ENCODE measurements at regions not wholly inside any gene's neighbourhood (a gene's known extent, or its start where the extent isn't known, plus 50 kb on each side); places are given as distances from the start of the nearest gene placed in this dataset.

GRCh38 chr12:67442896-67443295 is 173.7 kb downstream of the CAND1 start:
- TF ChIP-seq, protein P1, sequence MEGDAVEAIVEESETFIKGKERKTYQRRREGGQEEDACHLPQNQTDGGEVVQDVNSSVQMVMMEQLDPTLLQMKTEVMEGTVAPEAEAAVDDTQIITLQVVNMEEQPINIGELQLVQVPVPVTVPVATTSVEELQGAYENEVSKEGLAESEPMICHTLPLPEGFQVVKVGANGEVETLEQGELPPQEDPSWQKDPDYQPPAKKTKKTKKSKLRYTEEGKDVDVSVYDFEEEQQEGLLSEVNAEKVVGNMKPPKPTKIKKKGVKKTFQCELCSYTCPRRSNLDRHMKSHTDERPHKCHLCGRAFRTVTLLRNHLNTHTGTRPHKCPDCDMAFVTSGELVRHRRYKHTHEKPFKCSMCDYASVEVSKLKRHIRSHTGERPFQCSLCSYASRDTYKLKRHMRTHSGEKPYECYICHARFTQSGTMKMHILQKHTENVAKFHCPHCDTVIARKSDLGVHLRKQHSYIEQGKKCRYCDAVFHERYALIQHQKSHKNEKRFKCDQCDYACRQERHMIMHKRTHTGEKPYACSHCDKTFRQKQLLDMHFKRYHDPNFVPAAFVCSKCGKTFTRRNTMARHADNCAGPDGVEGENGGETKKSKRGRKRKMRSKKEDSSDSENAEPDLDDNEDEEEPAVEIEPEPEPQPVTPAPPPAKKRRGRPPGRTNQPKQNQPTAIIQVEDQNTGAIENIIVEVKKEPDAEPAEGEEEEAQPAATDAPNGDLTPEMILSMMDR (IDR thresholded peaks at IDR 0.05 in 2 of 3, conservative IDR thresholded peaks at IDR 0.05 in 1 of 3; ENCODE audit: borderline replicate concordance in 1 of 3, insufficient read depth in 1 of 3, low read depth in 2 of 3, low read length in 2 of 3) = no peak
- TF ChIP-seq EZH2 (IDR thresholded peaks at IDR 0.05) (no peak), POLR2A (IDR thresholded peaks at IDR 0.05; ENCODE audit: borderline replicate concordance, extremely low read depth, insufficient read depth, insufficient read length) (no peak), POLR2AphosphoS5 (IDR thresholded peaks at IDR 0.05; ENCODE audit: low read depth, low read length) (no peak), FOSL1 (IDR thresholded peaks at IDR 0.05; ENCODE audit: low read depth) (no peak), MAX (IDR thresholded peaks at IDR 0.05) (no peak), JUND (IDR thresholded peaks at IDR 0.05) (no peak), SIN3A (IDR thresholded peaks at IDR 0.05; ENCODE audit: low read depth) (no peak), ZFX (IDR thresholded peaks at IDR 0.05) (no peak), SP1 (IDR thresholded peaks at IDR 0.05; ENCODE audit: low read depth) (no peak), TCF7L2 (IDR thresholded peaks at IDR 0.05; ENCODE audit: borderline replicate concordance, extremely low read depth, insufficient read depth, insufficient read length) (no peak)
- TF ChIP-seq, protein P2, sequence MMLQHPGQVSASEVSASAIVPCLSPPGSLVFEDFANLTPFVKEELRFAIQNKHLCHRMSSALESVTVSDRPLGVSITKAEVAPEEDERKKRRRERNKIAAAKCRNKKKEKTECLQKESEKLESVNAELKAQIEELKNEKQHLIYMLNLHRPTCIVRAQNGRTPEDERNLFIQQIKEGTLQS (IDR thresholded peaks at IDR 0.05) = no peak
